ENCODE measurements at regions not wholly inside any gene's neighbourhood (a gene's known extent, or its start where the extent isn't known, plus 50 kb on each side); places are given as distances from the start of the nearest gene placed in this dataset.

DNA sequence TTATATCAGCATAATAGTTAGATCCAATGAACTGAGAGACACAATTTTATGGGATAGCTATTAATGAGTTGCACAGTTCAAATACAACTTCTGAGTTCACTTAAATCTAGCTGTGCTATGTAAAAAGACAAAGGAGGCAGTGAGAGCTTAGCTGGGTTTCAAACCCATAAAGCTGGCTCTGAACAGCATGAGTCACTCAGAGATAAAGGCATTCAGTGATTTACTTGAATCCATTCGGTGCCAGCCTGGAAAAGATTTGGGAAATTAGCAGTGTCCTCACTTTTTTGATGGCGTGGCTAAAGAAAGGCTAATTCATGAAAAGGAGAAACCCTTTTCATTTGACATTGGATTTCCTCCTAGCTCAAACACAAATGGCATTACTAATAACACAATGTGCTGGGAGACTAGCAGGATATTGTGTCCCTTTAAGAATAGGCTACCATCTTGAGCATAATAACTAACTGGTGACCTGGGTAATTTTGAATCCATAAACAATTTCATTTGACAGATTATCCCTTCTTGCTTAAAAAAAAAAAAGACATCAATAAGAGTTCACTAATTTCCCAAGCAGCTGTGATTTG is 98.4 kb upstream of the NEUROD1 start:
- Mint-ChIP-seq H3K27ac (no peak overlapping the region), H3K4me3 (no peak overlapping the region), H3K9me3 (no peaks in the 10 kb centered on the region), H3K27me3 (ENCODE audit: low read depth) (no peaks in the 10 kb centered on the region), H3K4me1 (peaks cover 6 to 13% of the 10 kb centered on the region in 2 experiments), H3K36me3 (ENCODE audit: insufficient read depth in 1 of 3, low read depth in 3 of 3) (no peaks in the 10 kb centered on the region)
- no peaks in the 10 kb centered on the region for H3K9me3 ChIP-seq (ENCODE audit: control insufficient read depth, low read depth, low read length)
- no peak overlapping the region for H2BK5ac ChIP-seq (ENCODE audit: insufficient read length, low read length)
- no peak overlapping the region for H4K8ac ChIP-seq (replicated peaks; ENCODE audit: insufficient read length, low read depth, low read length)
- H2BK12ac ChIP-seq (ENCODE audit: insufficient read length, low read depth, low read length): no peak overlapping the region
- no peak overlapping the region for H3K4ac ChIP-seq (ENCODE audit: low read depth, low read length)
- no peak overlapping the region for H3K14ac ChIP-seq (ENCODE audit: insufficient read depth, low read length)
- no peaks in the 10 kb centered on the region for H3K79me1 ChIP-seq (ENCODE audit: insufficient read depth, low read depth, low read length, poor library complexity, severe bottlenecking)
- no peak overlapping the region for H3K4me2 ChIP-seq (ENCODE audit: insufficient read depth, insufficient read length, low read length)
- H4K91ac ChIP-seq (ENCODE audit: insufficient read length, low read depth, low read length): no peak overlapping the region
- no peaks in the 10 kb centered on the region for H3K4me1 ChIP-seq (ENCODE audit: insufficient read depth, low read length)
- TF ChIP-seq CTCF (conservative IDR thresholded peaks at IDR 0.05): no peak
- H3K27me3 ChIP-seq (ENCODE audit: insufficient read depth, low read length): no peaks in the 10 kb centered on the region
- H2BK20ac ChIP-seq (ENCODE audit: low read depth, low read length, poor library complexity, severe bottlenecking): no peak overlapping the region
- no peak overlapping the region for H3K56ac ChIP-seq (ENCODE audit: insufficient read length, low read depth, low read length)
- no peak overlapping the region for H3K9ac ChIP-seq (ENCODE audit: extremely low read depth, insufficient read length, low read length)
- H3K79me2 ChIP-seq (ENCODE audit: insufficient read depth, low read length): no peaks in the 10 kb centered on the region
- H3K23ac ChIP-seq (ENCODE audit: insufficient read length, low read depth, low read length): no peak overlapping the region
- H3K18ac ChIP-seq (ENCODE audit: insufficient read length, low read depth, low read length): no peak overlapping the region
- no peaks in the 10 kb centered on the region for H3K23me2 ChIP-seq (ENCODE audit: insufficient read length, low read depth, low read length, poor library complexity, severe bottlenecking)
- no peak overlapping the region for H2BK120ac ChIP-seq (ENCODE audit: low read depth, low read length, poor library complexity, severe bottlenecking)
- no CpG with 5 or more reads among the region's 2 CpGs for WGBS (ENCODE audit: extremely low coverage, insufficient read length, low lambda C conversion rate)
- no peak overlapping the region for H2AFZ ChIP-seq (ENCODE audit: low read length)
- no peak overlapping the region for H3K27ac ChIP-seq (ENCODE audit: insufficient read length, low read depth, low read length)
- no peak for DNase-seq
- no peak overlapping the region for H4K5ac ChIP-seq (ENCODE audit: insufficient read length, low read depth, low read length)
- no peaks in the 10 kb centered on the region for H4K20me1 ChIP-seq (ENCODE audit: control insufficient read depth, insufficient read depth, insufficient read length)
- no peak overlapping the region for H2BK15ac ChIP-seq (ENCODE audit: low read depth, low read length)
- H3T11ph ChIP-seq (ENCODE audit: low read length): no peak overlapping the region
- no peak overlapping the region for H2AK5ac ChIP-seq (ENCODE audit: insufficient read length, low read length)

Data from H9 (cell line).